HG02852 (cell line): ENCODE measurements at regions not wholly inside any gene's neighbourhood (a gene's known extent, or its start where the extent isn't known, plus 50 kb on each side); places are given as distances from the start of the nearest gene placed in this dataset.
"Not testable (repeated sequence)": the region's sequence is repeated elsewhere in the genome, so short reads cannot be mapped to it uniquely, and the experiment has no call there.

Experiments
- ATAC-seq: cut with Tn5 transposase; IDR thresholded peaks from one replicate; pipeline ENCODE4 v1.9.1; 2021; ENCODE audit warnings: mild to moderate bottlenecking, moderate library complexity; ENCODE audit not compliant: unreplicated experiment

DNA sequence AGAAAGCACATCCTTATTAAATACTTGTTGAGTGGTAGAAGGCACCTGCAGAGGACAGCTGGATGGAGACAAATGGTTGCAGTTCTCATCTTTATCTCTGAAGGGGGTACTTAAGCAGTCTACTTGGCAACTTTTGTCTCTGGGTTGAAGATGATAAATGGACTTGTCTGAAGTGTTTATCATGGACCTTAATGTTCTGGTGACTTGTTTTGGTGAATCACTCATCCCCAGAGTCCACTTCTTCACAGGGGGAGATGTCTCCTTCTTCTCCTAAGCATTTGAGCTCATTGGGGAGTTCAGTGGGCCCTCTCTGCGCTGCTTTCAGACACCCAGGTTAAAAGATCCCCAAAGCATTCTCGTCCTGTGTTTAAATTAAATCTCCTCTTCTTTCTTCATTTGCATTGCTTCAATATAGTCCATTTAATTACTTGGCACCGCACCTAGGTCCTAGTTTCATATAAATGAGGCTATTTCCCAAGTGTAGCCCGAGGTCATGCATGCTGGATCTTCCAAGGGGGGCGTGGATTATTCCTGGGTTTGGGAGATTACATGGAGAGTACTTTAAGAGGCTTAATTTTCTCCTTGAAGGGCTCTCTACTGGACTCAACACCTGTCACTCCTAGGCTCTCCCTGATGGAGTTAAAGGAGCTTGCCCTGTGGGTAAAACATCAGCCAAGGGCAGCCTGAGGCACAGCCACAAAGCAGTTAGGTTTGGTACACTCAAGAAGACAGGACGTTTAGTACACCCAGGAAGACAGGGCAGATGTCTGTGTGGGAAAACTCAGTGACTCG lies 239.3 kb upstream of the C2CD4B start:
- ATAC-seq: no peak

DNA sequence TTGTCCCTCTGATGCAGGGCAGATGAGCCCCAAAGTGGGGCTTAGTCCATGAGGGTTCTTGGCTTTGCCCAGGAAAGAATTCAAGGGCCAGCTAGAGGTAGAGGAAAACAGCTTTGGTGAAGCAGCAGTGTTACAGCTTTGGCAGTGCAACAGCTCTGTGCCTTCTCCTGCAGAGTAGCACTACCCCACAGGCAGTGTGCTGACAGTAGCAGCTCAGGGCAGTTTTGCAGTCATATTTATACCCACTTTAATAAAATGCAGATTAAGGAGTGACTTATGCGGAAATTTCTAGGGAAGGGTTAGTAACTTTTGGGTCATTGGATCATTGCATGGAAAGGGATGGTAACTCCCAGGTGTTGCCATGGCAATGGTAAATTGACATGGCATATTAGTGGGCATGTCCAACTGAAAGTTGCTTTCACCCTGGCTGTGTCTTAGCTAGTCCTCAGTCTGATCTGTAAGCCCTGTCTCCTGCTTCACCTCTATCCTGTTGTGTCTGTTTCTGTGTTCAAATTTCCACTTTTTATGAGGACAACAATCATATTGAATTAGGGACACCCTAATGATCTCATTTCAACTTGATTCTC lies 241.3 kb upstream of the C2CD4B start:
- ATAC-seq: no peak

DNA sequence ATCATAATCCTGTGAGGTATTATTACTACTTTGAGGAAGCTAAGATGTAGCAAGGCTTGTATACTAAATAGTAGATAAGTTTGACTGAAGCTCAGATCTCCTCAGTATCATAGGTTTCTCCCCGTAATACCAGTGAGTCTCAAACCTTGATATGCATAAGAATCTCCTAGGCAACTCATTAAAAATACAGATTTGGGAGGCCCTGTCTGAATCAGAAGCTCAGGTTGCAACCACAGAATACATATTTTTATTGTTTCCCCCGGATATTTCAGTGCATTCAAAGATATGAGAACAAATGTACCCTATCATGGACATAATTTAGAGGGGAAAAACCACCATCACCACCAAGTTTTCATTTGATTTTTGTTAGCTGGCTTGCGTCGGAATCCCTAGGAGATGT lies 242.1 kb upstream of the C2CD4B start:
- no peak for ATAC-seq

DNA sequence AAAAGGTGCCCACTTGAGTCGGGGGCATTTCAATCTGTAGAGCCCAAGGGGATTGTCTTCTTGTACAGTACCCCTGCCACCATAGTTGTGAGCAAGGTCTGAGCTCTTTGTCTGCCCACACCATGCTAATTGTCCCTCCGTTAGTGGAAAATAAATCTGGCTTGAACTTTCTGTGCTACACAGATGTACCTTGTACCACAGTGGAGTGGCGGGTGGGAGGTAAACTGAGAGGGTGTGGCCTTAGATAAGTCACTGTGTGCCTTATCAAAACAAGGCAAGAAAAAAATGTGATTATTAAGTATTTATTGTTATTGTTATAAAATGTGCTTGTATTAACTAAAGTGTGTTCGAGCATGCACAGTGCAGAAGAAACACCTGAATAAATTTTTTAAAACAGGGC lies 242.9 kb upstream of the C2CD4B start:
- no peak for ATAC-seq

DNA sequence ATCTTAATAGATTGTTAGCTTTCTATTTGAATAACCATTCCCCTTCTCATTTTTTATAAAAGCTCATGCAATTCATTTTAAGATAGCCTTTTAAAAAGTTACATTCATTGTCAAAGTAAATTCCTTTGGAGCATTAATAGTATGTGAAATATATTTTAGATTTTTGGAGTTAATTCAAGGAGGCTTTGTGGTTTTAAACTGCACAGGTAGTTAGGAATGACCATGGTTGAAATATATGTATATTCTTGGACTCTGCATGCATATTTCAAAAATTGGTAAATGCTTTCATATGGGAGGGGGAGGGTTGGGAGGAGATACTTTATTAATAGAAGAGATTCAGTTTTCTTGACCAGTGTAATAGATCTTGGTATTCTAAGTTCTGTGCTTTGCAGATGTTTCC lies 244.4 kb upstream of the C2CD4B start:
- ATAC-seq: no peak

DNA sequence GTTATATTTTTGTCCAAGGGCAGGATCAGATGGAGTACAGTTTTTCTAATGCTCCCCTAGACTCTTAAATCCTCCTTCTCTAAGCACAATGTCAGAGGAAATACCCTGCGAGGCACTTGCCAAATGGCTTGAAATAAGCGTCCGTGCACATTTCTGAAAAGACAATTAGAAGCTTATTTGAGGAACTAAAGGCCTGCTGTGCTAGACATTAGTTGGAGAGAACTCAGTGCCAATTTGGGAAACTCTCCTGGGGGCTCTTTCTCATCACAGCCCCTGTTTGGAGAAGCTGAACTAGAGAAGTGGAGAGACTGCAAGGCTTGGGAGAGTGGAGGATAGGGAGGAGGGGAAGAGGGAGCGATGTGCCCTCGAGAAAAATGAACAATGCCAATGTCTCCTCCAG lies 247.6 kb upstream of the C2CD4B start:
- ATAC-seq: no peak

DNA sequence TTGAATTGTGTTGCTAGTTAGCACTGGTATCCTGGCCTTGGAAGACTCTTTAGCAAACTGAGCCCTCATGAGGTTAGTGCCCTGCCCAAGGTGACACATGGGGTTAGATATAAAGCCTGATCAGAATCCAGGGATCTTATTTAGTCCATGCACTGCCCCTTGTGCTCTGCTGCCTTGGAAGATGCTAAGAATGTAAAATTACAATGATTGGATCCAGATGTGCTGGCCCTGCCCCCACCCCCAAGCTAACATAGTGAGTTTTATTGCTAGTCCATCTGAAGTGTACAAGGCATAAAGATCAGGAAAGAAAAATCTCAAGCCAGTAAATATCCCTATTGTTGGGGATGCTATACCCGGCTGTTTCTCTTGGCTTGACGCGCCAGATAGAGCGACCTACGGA lies 248.1 kb upstream of the C2CD4B start:
- no peak for ATAC-seq

DNA sequence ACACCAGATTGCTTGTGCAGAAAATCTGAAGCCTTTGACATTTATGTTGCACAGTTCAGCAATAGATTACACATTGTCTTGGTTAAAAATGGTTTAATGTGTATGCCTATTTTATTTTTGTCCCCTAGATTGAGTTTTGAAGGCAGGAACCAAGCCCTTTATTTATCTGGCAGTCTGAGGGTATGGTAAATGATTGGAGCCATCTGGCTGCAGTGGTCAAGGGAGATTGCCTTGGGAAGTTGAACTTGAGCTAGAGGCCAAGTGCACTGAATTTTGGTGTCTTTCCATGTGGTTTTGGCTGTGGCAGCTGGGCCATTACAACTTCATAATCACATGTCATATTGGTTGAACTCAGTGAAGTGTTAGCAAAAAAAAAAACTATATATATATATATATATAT lies 248.7 kb upstream of the C2CD4B start:
- no peak for ATAC-seq

DNA sequence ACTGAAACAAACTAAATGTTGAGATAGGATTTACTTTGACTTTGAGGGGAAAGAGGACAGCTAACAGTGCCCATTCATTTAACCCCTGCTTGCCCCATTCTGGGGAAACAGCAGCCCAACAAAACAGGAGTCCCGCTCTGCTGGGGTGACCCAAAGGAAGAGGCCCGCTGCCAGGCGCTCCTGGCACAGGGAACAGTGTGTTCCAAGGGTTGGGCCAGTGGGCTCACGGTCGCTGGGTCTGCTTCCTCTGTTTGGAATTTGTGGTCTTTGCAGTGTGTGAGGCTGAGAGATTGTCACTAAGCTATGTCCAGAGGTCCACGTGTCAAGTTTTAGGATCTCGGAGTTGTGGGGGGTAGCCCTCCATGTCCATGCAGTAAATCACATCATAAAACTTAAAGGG lies 250.4 kb upstream of the C2CD4B start:
- ATAC-seq: no peak

DNA sequence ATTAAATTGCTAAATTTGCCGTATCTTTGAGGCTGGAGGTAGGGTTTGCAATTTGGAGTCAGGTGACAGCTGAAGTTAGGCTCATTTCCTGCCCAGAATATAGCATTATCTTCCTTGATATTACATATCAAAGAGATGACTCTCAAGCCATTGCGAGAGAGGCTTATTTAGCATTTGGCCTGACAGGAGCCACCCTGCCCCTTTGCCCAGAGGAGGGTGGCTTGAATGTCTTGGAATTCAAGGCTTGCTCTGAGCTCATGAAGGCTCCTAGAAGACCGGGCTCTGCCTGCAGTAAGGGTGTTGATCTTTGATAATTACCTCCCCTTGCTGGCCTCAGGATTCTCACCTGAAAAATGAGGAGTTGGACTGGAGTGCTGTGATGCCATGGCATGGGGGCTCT lies 251.4 kb upstream of the C2CD4B start:
- ATAC-seq: no peak

DNA sequence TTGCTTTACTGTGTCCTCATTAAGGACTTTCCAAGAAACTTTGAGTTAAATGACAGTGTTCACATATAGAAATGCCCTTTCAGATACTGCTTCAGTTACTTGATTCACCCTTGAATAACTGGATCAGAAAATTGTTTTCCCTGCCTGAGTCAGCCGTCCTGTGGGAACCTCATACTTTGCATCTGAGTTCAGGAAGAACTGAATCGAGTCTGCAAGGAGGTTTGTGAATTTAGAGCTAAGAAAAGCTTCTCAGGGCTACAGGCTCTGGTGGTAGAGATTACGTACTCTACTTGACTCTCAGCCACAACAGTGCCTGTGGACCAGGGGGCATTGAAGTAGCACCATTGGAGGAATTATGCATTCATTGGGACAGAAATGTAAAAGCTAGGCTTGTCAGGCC lies 252.4 kb upstream of the C2CD4B start:
- no peak for ATAC-seq

DNA sequence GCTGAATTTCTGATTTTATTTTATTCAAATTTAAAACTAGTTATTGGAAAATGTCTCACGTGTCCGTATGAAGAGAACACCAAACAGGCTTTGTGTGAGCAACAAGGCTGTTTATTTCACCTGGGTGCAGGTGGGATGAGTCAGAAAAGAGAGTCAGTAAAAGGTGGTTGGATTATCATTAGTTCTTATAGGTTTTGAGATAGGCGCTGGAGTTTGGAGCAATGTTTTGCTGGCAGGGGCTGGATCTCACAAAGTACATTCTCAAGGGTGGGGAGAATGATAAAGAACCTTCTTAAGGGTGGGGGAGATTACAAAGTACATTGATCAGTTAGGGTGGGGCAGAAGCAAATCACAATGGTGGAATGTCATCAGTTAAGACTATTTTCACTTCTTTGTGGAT lies 253.4 kb upstream of the C2CD4B start:
- ATAC-seq: not testable (repeated sequence)

DNA sequence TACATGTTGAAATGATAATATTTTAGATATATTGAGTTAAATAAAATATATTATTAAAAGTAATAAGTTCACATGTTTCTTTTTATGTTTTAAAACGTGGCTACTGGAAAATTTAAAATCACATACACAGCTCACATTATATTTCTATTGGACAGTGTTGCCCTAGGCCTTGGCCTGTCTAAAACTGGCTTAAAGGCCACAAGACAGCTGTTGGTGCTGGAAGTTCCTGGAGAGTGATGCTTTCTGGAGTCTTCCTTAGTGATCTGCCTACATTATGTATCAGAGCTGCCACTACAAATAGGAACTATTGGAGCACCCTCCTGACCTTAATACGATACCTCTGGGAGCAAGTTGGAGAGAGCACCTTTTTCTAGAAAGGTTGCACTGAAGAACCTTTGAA lies 254.1 kb upstream of the C2CD4B start:
- no peak for ATAC-seq

DNA sequence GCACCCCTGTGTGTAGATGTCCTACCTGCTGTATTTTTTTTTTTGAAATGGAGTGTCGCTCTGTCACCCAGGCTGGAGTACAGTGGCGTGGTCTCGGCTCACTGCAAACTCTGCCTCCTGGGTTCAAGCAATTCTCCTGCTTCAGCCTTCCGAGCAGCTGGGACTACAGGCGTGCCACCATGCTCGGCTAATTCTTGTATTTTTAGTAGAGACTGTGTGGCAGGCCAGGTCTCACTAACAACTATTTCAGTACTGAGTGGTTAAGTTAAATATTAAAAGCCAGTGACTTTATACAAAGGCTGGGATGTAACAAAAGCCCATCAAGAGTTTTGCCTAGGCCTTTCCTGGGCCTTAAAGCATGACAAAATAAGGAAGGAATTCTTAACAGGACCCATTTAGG lies 255.3 kb upstream of the C2CD4B start:
- ATAC-seq: not testable (repeated sequence)

DNA sequence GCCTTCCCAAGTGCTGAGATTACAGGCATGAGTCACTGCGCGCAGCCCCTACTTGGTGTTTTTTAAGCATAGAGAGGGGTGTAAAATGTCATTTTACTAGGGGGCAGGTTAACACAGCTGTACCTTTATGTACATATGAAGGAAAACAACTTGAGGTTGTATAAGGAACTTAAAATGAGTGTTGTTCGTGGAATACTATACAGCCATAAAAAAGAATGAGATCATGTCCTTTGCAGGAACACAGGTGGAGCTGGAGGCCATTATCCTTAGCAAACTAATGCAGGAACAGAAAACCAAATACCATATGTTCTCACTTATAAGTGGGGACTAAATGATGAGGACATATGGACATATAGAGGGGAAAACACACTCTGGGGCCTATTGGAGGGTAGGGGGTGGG lies 256.2 kb upstream of the C2CD4B start:
- no peak for ATAC-seq

DNA sequence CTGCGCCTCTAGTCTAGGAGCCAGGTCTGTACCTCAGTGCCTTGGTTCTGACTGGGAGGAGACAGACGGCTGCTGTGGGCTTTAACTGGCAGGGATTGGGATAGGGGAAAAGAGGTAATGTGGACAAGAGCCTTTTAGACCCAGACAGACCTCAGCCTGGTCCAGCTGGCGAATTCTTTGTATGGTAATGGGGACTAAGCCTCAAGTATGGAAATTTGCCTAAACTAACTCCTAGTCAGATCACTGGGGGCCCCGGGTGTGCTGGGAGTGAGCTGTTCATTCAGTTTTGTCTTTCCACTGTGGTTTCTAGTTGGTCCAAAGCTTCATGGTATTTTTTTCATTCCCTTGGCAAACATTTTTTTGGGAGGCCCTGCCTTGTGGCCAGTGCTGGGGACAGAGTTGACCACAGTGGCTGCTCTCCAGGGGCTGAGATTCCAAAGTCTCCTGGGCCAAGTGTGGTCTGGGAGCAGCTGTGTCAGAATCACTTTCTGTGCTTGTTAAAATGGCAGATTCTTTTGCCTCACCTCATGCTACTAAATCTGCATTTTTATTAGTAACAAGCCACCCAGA lies 261.4 kb upstream of the C2CD4B start:
- no peak for ATAC-seq

DNA sequence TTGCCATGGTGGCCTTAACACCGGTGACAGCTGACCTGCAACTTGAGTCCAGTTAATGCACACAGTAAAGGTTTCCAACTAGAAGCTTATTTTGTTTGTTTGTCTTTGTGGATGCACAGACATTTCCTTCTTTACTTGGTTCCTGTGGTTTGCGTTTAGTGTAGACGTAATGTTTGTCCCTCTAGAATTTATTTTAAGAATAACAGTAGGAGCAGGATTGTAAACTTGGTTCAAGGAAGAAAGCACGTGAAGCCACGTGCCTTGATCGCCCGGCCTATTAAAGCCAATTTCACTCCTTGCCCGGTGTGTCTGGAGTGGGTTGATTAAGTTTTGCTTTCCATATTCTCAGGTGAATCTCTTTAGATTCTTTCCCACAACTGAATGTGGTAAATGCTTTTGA lies 263.2 kb upstream of the C2CD4B start:
- no peak for ATAC-seq

DNA sequence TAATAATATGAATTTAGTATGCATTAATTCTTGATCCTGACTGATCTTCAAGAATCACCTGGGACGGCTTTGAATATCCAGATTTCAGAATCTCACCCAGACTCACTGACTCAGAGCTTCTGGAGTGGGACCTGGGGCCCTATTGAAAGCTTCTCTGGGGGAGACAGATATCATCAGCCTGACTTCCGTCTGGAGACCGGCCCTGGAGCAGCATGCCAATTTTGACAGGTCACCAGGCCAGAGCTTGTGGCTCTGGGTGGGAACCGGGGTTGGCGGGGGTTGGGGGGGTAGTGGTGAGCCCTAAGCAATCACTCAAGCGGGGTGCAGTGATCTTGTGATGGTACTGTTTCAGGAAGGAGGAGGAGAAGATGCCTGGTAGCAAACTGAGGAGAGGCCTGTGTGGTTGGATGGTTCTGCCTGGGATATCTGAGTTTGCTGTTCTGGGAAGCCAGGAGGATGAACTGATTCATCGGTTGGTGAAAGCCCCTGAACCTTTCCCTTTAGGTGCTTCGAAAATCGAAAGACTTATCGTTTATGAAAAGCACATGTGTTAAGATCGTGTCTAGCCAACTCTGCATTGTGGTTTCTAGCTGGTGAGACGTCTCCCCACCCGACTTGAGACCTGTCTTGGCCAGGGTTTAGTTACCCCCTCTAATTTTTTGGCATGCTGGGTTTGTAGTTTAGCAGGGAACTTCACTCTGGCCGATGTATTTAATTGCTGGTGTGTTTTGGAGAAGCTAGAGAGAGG lies 263.9 kb upstream of the C2CD4B start:
- ATAC-seq: no peak

DNA sequence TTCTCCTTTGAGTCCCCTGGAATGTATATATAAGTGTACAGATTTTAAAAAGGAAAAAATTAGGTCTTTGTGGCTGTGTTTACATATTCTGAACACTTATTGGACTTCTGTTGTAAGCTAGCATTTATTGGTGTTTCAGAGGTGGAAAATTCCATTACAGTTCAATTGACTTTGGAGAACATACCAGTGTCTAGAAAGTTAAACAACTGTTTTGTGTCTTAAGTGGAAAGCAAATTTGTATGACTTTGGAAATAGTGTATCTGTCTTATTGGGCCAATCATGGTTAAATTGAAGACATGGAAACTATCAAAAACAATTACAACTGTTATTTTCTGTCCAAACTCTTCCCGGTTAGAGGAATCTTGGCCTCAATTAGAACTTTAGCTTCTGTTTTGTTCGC lies 265.0 kb upstream of the C2CD4B start:
- no peak for ATAC-seq

DNA sequence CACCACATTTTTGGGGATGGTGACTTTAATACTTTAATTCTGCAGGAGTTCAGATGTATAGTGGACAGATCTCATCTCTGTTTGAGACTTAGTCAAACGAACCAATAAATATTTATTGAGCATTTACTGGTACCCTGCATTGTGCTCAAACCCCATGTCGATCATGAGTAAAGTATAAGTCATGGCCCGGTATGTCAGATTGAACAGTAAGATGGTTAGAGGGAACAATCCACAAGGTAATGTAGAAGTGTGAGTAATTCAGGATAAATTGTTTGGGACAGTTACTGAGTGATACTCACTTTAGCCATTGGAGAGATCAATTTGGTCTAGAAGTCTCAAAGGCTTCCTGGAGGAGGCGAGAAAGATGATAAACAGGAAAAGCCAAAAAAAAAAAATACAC lies 265.5 kb upstream of the C2CD4B start:
- ATAC-seq: no peak

DNA sequence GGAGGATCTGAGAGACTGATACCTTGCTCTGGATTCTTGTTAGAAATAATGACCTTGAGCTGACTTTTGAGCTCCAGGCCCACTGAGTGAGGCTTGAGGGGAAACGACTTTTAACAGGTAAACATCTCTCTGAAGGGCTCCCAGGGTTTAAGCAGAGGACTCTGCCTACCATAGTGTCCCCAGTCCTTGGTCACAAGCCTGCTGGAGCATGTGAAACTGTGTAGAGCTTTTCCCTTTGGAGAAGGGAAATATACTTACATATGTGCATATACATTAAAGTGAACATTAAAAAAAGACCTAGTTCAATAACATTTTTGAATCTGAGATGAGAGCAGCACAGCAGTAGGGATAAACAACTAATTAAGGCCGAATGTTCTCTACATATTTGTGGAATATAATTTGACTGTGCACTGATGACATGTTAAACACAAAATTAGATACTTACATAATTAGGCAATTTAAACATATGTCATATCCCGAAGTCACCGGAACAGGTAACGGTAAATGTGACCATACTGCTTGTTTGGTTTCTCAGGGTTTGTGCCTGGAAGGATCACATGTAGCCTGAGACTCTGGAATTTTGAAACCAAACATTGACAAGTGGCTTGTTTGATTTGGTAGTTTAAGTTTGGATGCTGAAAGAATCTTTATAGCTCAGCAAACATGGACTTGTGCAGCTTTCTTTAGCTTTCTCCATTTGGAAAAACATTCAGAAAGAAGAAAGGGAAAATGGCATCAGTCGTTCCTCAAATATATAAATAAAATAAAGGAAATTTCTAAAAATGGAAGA lies 266.1 kb upstream of the C2CD4B start:
- ATAC-seq: no peak
